Neural progenitor cell (in vitro differentiated cells): ENCODE measurements at regions not wholly inside any gene's neighbourhood (a gene's known extent, or its start where the extent isn't known, plus 50 kb on each side); places are given as distances from the start of the nearest gene placed in this dataset.

Experiments
- EZH2 ChIP-seq: fragments of 200-600 bp; sonication (generic); IDR thresholded peaks from 2 replicates; pipeline ENCODE4 v1.6.1; 2017; ENCODE audit warnings: antibody characterized with exemption, mild to moderate bottlenecking, moderate library complexity
- EZH2phosphoT487 ChIP-seq: fragments of 200-600 bp; sonication (generic); IDR thresholded peaks from 2 replicates; pipeline ENCODE4 v1.6.1; 2017; ENCODE audit warnings: antibody characterized with exemption

GRCh38 chr1:218995091-218995665, 178.5 kb upstream of the LYPLAL1 start:
- no peak for TF ChIP-seq EZH2phosphoT487
- TF ChIP-seq EZH2, result no peak
